GM18858 (cell line): ENCODE measurements at regions not wholly inside any gene's neighbourhood (a gene's known extent, or its start where the extent isn't known, plus 50 kb on each side); places are given as distances from the start of the nearest gene placed in this dataset.

Source experiments
- ATAC-seq: cut with Tn5 transposase; IDR thresholded peaks from one replicate; pipeline ENCODE4 v1.9.1; 2021; ENCODE audit not compliant: unreplicated experiment

DNA sequence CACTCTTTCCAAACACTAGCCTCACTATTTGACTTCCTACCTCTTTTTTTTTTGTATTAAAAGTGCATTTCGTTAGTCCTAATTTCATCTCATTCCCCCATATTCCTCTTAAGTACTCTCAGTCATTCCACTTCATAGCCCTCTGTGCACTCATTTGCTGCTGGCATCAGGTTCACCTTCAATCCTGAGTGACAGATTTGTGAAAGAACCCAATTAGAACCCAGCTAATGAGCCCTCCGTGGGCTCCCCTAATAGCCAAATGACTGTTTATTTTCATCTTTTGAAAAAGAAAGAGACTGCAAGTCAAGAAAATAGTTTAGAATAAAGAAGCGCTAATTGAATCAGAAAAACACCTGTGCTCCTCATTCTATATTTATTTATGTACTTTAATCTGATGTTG, 512.1 kb upstream of the LRATD1 start:
- no peak for ATAC-seq

DNA sequence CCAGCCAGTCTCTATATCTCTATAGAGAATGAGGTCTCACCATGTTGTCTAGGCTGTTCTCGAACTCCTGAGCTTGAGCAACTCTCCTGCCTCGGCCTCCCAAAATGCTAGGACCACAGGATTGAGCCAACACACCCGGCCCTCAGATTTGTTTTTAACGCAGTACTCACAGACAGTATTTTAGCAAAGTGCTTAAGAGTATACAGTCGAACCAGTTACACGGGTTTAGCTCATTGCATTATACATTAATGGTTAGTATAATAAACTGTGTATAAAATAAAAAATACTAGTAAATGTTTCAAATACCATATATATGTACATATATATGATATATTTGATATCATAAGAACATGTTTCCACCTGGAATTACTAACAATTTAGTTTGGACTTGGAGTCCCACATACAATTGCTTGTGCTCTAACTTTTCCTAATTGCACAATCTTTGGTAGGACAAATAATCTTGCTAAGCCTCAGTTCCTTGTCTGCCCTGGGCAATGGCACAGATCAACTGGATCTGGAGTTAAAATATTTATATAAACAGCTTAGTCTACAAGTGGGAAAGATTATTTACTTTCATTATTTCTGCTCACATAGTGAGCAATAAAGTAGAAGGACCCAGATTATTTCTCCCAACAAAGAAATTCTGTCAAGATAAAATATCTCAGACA, 508.9 kb upstream of the LRATD1 start:
- ATAC-seq, result no peak

DNA sequence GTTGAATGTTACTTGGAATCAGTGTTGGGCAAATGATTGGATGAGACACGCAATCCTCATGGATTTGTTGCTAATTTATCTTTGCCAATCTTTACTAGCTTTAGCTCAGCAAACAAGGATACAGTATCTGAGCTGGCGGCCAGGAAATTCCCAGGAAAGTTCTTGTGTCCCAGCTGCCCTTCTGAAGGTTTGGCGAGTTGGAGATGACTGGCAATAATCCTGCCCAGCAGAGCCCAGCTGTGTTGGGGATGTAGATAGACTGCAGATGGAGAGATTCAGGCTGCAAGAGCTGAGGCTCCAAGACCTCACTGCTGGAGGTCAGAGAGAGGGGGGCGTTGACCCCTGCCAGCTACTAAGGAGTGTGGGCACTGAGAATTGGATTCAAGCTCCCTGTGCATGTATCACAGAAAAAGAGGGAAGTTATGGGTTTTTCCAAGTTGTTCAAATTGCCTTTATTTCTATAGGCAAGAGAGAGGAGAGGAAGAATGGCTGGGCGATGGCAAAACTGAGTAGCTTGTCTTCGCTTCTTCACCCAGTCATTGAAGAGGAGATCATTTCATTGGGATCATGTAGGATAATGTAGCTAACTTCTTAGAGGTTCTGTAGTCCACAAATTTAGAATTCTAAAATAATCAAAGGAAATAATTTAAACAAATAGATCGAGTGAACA, 506.8 kb upstream of the LRATD1 start:
- no peak for ATAC-seq

DNA sequence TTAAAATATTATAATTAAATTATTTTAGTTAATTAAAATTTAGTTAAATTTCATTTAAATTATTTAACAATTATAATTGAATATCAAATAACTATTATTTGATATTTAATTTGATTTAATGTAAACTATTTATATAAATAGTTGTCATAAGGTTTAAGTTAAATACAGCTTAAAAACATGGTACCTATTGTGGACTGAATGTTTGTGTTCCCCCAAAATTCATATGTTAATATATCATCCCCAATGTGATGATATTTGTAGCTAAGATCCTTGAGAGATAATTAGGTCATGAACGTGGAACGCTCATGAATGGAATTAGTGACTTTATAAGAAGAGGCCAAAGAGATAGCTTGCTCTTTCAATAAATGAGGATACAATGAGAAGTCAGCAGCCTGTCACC, 505.7 kb upstream of the LRATD1 start:
- no peak for ATAC-seq

DNA sequence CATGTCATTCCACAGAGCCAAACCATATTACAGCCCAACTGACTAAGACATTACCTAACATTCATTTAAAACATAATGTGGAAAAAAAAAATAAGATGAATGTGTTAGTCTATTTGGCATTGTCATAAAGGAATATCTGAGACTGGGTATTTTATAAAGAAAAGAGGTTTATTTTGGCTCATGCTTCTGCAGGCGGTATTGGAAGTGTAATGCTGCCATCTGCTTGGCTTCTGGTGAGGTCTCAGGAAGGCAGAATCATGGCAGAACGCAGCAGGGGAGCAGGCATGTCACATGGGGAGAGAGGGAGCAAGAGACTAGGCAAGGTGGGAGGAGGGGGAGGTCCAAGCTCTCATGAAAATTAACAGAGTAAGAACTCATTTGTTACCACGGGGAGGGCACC, 504.8 kb upstream of the LRATD1 start:
- ATAC-seq, result no peak

DNA sequence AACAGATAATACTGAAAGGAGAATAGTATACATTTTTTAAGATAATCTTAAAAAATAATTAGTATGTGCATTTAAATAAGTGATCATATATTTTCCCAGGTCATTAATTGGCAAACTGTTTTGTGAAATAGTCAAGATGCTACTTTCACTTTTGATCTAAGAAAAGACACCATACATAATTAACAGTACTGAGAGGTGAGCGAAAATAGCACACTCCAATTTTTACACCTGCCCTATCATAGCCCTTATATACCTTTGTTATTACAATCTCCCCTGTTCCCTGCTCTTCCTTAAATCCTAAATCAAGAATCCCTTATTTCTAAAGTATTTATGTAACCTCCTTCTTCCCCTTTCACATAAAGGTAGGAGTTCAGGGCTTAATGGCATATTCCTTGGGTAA, 500.1 kb upstream of the LRATD1 start:
- ATAC-seq, result no peak

DNA sequence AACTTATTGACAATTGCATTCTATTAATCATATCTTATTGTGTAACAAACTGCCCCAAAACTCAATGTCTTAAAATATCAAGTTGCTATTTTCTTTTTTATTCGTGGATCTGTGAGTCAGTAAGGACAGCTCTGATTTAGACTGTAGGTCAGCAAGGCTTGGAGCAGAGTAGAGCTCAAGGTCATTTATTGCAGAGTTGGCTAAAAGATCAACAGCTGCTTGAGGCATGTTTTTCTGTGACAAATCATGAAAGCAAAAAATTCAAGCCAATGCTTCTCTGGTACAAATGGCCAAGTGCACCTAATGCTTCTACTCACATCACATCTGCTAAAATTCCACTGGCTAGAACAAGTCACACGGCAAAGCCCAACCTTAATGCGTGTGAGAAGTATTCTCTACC, 497.7 kb upstream of the LRATD1 start:
- ATAC-seq, result no peak

DNA sequence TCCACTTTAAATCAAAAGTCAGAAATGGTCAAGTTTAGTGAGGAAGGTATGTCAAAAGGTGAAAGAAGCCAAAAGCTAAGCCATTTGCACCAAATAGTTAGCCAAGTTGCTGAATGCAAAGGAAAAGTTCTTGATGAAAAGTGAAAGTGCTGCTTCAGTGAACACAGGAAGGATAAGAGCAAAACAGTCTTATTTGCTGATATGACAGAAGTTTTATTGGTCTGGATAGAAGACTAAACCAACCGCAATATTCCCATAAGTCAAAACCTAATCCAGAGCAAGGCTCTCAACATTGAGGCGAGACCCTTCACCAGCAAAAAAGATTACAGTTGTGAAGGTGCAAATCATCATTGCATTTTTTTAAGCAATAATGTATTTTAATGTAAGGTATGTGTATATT, 496.5 kb upstream of the LRATD1 start:
- no peak for ATAC-seq

DNA sequence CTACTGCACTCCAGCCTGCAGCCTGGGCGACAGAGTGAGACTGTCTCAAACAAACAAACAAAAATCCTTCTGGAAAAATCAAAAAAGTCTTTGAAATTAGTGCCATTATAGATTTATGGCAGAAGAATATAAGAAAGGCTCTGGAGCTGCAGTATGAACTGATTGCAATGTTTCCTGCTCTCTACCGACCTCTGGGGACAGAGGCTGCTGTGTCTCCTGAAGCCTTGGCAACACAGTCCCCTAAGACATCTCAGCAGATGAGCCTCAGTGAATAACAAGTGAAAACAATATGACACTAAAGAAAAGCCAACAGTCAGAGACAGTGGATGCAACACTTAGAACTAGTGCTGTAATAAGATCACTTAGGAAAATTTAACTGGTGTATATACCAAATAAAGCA, 494.9 kb upstream of the LRATD1 start:
- no peak for ATAC-seq

DNA sequence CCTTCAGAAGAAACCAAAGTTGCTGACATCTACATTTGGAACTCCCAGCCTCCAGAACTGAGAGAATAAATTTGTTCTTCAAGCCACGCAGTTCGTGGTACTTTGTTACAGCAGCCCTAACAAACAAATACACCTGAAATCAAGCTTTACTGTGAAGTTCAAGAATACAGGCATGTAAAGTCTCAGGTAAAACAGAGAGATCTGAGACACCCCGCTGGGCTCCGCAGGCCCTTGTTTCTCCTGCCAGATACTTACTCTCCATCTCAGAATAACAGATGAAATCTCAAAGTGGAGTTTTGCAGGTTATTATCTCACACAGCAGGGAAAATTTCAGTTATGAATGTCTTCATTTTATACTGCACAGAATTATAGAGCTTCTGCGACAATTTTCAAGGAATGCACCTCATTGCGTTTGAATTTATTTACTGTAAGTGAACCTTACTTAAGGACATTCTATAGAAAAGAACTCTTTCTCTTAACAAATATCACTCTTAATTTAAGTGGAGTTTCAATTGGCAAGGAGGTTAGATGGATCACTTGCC, 492.4 kb upstream of the LRATD1 start:
- ATAC-seq, result no peak

DNA sequence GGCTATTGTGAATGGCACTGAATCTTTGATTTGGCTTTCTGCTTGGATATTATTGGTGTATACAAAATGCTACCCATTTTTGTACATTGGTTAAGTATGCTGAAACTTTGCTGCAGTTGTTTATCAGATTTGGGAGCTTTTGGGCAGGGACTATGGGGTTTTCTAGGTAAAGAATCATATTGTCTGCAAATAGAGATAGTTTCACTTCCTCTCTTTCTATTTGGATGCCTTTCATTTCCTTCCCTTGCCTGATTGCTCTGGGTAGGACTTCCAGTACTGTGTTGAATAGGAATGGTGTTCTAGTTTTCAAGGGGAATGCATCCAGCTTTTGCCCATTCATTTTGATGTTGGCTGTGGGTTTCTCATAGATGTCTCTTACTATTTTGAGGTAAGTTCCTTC, 489.1 kb upstream of the LRATD1 start:
- no peak for ATAC-seq

DNA sequence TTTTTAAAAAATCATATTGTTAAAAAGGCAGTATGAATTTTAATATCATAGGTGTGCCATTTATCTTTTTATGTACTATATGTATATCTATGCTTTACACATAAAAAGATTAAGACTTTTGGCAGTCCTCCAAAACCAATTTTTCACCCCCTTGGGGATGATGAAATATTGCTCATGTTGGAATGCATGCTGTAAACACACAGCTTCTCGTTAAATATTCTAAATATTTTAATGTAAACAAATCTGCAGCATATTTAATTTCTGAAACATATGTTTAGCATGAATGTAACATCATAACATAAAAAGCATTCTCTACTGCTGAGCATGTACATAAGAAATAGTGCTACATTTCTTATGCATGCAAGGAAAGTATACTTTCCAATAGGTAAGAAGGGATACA, 484.3 kb upstream of the LRATD1 start:
- ATAC-seq, result no peak

DNA sequence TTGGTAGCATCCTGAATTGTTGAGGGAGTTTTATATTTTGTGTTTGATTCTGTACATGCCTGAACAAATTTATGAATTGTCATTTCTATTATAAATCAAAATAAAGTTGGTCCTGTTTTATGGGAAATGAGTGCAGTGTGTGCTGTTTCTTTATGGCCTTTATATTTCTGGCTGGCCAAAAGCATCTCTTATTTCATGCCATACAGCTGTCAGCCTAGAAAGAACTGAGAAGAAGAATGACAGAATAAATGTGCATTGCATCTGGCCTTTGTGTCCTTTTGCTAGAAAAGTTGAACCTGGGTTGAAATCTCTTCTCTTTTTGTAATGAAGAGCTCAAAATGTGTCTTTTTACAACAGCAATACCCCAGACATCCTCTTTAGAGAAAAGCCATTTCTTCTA, 474.7 kb upstream of the LRATD1 start:
- ATAC-seq, result no peak

DNA sequence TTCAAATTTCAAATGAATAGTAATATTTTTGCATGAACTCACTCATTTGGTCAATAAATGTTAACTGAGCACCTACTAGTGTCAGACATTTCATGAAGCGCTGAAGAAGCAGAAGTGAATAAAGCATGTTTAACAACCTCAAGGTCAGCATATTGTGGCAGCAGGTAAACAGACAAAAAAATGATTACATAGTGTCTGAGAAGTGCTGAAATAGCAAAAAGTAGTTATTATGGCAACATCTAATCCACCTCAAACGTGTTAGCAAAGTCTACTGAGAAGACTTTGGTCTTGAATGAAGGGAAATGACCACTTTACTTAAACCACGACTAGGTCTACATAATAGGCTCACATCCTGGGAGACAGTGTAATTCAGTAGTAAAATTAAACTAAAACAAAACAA, 452.2 kb upstream of the LRATD1 start:
- no peak for ATAC-seq

DNA sequence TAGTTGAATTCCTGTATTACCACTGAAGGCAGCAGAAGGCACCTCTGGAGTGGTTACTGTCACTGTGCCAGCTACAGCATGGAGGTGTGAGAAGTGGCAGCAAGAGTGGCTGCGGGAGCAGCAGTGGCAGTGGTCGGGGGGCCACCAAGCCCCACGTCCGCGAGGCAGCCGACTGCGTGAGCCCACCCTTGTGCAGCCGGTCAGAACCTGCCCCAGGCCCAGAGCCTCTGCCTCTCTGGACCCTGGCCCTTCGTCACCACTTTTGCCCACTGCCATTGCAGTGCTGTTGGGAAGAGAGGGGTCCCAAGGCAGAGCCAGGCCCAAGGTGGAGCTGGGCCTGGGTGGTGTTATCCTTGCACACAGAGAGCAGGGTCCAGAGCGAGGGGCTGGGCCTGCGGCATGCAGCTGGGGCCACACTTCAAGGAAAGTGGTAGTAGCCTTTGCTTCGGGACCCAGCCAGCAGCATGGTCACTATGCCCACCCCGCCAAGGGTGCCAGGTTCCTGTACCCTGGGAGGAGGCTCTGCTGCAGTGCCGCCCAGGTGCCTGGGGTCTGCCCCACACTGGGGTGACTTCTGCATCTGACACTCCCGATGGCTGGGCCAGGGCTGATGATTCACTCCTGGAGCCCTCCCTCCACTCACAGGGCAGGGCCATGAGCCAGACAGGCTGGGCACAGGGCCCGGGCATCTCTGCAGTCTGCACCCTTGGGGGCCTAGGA, 450.1 kb upstream of the LRATD1 start:
- no peak for ATAC-seq

DNA sequence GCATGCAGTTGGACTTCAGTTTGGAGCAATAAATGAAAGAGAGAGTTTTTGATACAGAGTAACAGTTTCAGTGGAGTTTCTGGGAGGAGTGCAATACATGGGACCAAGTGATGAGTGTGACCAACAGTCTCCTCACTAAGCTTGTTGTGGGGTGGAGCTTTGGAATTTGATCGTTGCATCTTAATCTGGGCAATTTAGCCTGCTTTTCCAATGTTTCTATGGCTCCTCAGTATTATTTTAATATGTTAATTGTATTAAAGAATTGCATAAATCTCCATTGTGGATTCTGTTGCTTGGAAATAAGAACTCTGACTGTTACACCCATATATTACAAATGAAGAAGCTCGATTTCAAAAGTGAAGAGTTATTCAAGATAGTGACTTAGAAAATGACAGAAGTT, 446.6 kb upstream of the LRATD1 start:
- ATAC-seq, result no peak

DNA sequence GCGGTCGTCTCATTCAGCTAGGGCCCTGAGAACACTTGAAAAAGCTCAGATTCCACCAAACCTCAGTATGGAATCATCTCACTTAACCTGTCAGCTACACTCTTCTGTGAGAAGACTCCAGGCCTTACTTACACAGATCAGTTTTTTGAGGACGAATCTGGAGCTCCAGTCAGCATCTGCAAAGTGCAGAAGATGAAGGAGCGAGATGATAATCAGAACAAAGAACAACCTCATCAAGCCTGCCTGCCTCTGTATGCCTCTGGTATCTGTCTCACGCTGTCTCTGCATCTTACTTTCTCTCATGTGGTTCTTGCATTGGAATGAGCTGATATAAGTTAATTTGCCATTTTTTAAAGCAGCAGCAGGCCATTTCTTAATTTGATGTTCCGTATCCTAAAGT, 444.1 kb upstream of the LRATD1 start:
- no peak for ATAC-seq

DNA sequence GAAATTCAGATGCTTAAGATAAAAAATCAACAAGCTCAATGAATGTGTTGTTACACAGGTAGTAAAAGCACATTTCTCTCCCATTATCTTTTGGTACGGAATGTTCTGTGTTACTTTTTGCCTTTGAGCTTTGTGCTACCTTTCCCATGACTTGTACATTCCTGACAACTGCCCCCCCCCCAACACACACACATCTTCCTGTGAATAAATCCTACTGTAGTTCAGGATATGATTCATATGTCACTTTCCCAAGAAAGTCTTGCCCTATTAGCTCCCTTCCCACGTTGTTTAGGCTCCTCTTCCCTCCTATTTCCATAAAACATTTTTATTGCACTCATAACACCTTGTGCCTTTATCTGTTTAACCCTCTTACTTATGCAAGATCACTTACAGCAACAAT, 442.6 kb upstream of the LRATD1 start:
- no peak for ATAC-seq

DNA sequence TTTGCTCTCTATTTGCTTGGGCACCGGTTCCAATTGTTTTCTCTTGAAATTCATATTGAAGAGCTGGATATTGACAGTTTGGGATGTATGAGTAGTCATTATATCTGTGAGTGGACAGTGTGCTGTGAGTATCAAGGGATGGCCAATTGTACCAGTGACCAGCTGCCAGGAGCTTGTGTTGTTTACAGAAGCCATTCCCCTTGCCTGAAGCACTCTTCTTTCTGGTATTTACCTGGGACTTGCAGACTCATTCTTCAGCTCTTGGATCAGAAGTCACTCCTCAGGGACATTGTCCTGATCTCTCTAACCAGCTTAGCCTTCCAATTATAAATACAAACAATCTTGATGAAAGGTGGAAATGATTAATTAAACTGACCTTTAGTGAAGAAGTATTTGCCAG, 438.3 kb upstream of the LRATD1 start:
- no peak for ATAC-seq

DNA sequence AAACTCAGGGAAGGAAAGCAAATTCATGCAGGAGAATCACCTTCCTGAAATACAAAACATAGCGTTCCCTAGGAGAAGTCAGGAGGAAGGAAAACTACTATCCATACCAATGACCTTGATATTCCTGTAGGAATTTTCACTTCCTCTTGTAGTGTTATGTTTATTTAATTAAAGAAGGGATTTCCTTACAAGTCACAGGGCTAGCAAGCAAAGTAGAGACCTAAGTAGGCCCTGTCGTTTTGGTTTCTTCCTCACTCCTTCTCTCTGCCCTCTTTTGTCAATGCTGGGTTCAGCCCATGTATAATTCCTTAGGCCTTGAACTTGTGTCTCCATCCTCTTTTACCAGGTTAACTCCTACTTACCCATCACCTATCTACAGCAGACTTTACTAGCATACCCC, 435.2 kb upstream of the LRATD1 start:
- ATAC-seq, result no peak

DNA sequence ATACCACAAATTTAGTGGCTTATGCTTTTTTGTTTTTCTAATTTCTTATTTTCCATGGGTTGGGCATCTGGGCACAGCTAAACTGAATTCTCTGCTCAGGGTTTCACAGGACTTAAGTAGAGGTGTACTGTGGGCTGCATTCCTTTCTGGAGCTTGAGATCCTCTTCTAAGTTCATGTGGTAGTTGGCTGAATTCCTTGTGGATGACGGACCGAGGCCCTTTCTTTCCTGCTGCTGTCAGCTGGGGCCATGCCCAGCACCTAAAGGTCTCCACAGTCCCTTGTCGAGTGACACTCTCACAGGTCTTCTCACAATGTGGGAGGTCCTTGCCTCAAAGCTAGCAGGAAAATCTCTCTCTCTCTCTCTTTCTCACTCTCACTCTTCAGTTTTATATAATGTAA, 433.5 kb upstream of the LRATD1 start:
- ATAC-seq, result no peak

DNA sequence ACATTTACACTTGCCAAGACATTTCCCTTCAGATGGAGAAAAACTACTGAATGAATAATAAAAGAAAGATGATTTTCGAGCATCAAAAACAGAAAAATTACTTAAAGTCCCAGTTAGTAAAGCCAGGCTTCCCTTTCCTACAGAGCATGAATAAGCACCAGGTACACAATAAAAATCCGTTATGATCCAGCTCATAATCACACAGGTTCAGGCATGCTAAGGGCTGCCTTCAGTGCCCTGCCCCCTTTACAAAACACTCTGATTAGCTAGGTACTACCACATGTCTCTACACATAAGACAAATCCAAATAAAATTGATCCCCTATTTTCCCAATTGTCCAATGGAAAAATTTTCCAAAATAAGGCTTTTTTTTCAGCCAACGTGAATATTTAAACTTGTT, 413.2 kb upstream of the LRATD1 start:
- ATAC-seq, result no peak
